Adrenal gland (tissue), 9 donors: ENCODE measurements at regions not wholly inside any gene's neighbourhood (a gene's known extent, or its start where the extent isn't known, plus 50 kb on each side); places are given as distances from the start of the nearest gene placed in this dataset.

ENCODE experiments used
- DNase-seq, 7 donors: peaks; one replicate each; pipeline ENCODE4 v3.0.0-alpha.2; 2019 to 2020
- H3K27ac ChIP-seq, 5 donors: fragments of 200-600 bp; sonication (generic) in 4 of 5; 1 replicate in 3 of 5; 2 replicates in 2 of 5; pipeline versions ENCODE4 v1.5.1 to v1.8.0; 2016 to 2020; ENCODE audit warnings: mild to moderate bottlenecking in 1 of 5
- H3K27me3 ChIP-seq: fragments of 200-600 bp; 2 replicates; pipeline ENCODE4 v1.8.0; 2021
- H3K36me3 ChIP-seq, 2 donors: fragments of 200-600 bp; replicated peaks in 1 of 2; 1 replicate in 1 of 2; 2 replicates in 1 of 2; pipeline versions ENCODE4 v1.5.1 to v1.8.0; 2018 to 2022
- H3K4me1 ChIP-seq, 2 donors: fragments of 200-600 bp; replicated peaks in 1 of 2; 1 replicate in 1 of 2; 2 replicates in 1 of 2; pipeline versions ENCODE4 v1.5.1 to v1.8.0; 2018 to 2021
- H3K4me3 ChIP-seq, 4 donors: fragments of 200-600 bp; sonication (generic) in 3 of 4; one replicate each; pipeline ENCODE4 v1.5.1; 2016 to 2018
- H3K9me3 ChIP-seq, 3 donors: fragments of 200-600 bp; sonication (generic) in 1 of 3; replicated peaks in 1 of 3; 1 replicate in 2 of 3; 2 replicates in 1 of 3; pipeline versions ENCODE4 v1.5.1 to v1.8.0; 2016 to 2021
- POLR2A ChIP-seq, 2 donors: fragments of 450-650 bp; IDR thresholded peaks; one replicate each; pipeline ENCODE4 v1.6.1; 2017; ENCODE audit warnings: antibody characterized with exemption in 2 of 2, mild to moderate bottlenecking in 2 of 2, moderate library complexity in 1 of 2
- WGBS, 4 donors: extraction: QIAGEN DNeasy Blood & Tissue Kit in 2 of 4; methylation state at CpG; one replicate each; pipeline versions ENCODE4 v1.1.5 to v1.1.7; 2013 to 2017; 5-methylcytosine and 5-hydroxymethylcytosine counted together
- intact Hi-C, 2 donors: fragments of 100-400 bp; cut with DNase I; formaldehyde crosslinking; loops; one replicate each; pipeline versions ENCODE4 v1.14.1 to v1.15.0; 2022 to 2023
- TF ChIP-seq, protein P1 (sequence below), 6 experiments: fragments of 450-650 bp in 4 of 6; fragments of 200-600 bp in 2 of 6; sonication (generic) in 1 of 6; IDR thresholded peaks; 1 replicate in 5 of 6; 2 replicates in 1 of 6; pipeline versions ENCODE4 v1.5.1 to v1.8.0; 2016 to 2021; ENCODE audit warnings: antibody characterized with exemption in 6 of 6, mild to moderate bottlenecking in 2 of 6, moderate library complexity in 1 of 6
- donor health status: healthy with polysubstance abuse.
- donor health status: Bipolar disorder and iron deficiency.
- donor health status: DM: yes; HTN: yes; CAD: no.
- donor health status: DM: no; HTN: no; CAD: no.
- donor health status: DM: no; HTN: no; CAD: no.

DNA sequence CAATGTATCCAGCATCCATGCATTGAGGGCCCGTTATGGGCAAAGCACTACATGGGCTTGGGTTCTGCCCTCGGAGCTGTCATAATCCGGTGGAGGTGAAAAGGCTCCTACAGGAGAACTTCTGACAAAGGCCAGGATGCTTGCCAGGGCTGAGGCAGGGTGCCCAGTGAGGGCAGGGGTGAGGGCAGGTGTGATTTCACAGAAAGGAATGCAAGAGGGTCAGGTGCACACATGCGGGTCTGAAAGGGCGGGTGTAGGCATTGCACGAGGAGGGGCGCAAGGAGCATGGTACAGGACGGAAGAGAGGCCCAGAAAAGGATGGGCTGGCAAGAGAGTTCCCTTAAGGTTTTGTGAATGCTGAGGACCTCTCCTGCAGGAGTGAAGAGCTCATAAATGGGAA, 348.0 kb downstream of the BTBD3 start:
- TF ChIP-seq POLR2A (IDR thresholded peaks at IDR 0.05): no peak
- TF ChIP-seq, protein P1, sequence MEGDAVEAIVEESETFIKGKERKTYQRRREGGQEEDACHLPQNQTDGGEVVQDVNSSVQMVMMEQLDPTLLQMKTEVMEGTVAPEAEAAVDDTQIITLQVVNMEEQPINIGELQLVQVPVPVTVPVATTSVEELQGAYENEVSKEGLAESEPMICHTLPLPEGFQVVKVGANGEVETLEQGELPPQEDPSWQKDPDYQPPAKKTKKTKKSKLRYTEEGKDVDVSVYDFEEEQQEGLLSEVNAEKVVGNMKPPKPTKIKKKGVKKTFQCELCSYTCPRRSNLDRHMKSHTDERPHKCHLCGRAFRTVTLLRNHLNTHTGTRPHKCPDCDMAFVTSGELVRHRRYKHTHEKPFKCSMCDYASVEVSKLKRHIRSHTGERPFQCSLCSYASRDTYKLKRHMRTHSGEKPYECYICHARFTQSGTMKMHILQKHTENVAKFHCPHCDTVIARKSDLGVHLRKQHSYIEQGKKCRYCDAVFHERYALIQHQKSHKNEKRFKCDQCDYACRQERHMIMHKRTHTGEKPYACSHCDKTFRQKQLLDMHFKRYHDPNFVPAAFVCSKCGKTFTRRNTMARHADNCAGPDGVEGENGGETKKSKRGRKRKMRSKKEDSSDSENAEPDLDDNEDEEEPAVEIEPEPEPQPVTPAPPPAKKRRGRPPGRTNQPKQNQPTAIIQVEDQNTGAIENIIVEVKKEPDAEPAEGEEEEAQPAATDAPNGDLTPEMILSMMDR (IDR thresholded peaks at IDR 0.05): no peak
- Histone ChIP-seq H3K9me3 (no peaks in the 10 kb centered on the region), H3K36me3 (no peaks in the 10 kb centered on the region), H3K27me3 (no peaks in the 10 kb centered on the region), H3K4me1 (no peaks in the 10 kb centered on the region), H3K4me3 (no peak overlapping the region), H3K27ac (no peak overlapping the region)
- intact Hi-C loops: no loop called here
- WGBS, 4 donors: 90 to 92% (median 91%) methylated on average over 8 of the region's 8 CpGs
- no peak for DNase-seq

DNA sequence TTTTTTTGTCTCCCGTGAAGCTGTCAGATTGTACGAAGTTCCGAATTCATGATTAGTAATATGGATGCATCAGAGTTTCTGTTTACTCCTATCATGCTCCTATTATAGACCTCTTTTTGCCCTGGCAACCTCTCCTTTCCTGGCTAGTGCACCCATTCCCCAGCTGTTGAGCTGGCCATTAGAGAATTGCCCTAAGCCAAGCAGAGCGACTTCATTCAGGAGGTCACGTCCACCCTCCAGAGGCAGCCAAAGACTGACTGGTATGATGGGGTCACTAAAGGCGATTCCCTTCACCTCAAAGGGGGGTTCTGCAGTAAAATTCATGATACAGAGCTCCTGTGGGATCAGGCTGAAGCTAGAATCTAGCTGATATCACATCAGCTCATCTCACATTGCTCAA, 351.9 kb downstream of the BTBD3 start:
- intact Hi-C loops: no loop called here
- TF ChIP-seq POLR2A (IDR thresholded peaks at IDR 0.05): no peak
- TF ChIP-seq, protein P1 (IDR thresholded peaks at IDR 0.05): no peak
- 80 to 94% (median 87%) methylated on average over 6 of the region's 6 CpGs for WGBS, 4 donors
- no peaks in the 10 kb centered on the region for H3K4me1 ChIP-seq
- no peak overlapping the region for H3K27ac ChIP-seq
- DNase-seq: no peak
- no peaks in the 10 kb centered on the region for H3K9me3 ChIP-seq
- no peaks in the 10 kb centered on the region for H3K36me3 ChIP-seq
- H3K27me3 ChIP-seq: no peaks in the 10 kb centered on the region
- H3K4me3 ChIP-seq: no peak overlapping the region

DNA sequence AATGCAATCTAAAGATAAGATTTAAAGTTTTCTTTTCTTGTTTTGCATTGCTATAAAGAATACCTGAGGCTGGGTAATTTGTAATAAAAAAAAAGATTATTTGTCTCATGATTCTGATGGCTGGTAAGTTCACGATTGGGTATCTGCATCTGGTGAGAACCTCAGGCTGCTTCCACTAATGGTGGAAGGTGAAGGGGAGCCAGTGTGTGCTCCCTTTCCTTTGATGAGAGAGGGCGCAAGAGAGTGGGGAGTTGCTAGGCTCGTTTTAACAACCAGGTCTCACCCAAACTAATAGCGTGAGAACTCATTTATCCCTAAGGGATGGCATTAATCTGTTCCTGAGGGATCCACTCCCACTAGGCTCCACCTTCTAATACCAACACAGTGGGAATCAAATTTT, 353.2 kb downstream of the BTBD3 start:
- Histone ChIP-seq H3K36me3 (no peaks in the 10 kb centered on the region), H3K9me3 (no peaks in the 10 kb centered on the region), H3K27ac (no peak overlapping the region), H3K4me3 (no peak overlapping the region), H3K27me3 (no peaks in the 10 kb centered on the region), H3K4me1 (no peaks in the 10 kb centered on the region)
- TF ChIP-seq, protein P1 (IDR thresholded peaks at IDR 0.05): no peak
- TF ChIP-seq POLR2A (IDR thresholded peaks at IDR 0.05): no peak
- 77 to 87% (median 83%) methylated on average over 4 of the region's 4 CpGs for WGBS, 4 donors
- no peak for DNase-seq
- intact Hi-C loops: no loop called here

GRCh38 chr20:12276011-12276673, 358.4 kb downstream of the BTBD3 start:
- intact Hi-C loops: no loop called here
- no peak for DNase-seq
- 86 to 100% (median 91%) methylated on average over 1 of the region's 1 CpG for WGBS, 4 donors
- Histone ChIP-seq H3K4me1 (no peaks in the 10 kb centered on the region), H3K36me3 (no peaks in the 10 kb centered on the region), H3K27me3 (no peaks in the 10 kb centered on the region), H3K9me3 (no peaks in the 10 kb centered on the region), H3K27ac (no peak overlapping the region), H3K4me3 (no peak overlapping the region)
- TF ChIP-seq, protein P1 (IDR thresholded peaks at IDR 0.05): no peak
- TF ChIP-seq POLR2A (IDR thresholded peaks at IDR 0.05): no peak
